ENCODE measurements at regions not wholly inside any gene's neighbourhood (a gene's known extent, or its start where the extent isn't known, plus 50 kb on each side); places are given as distances from the start of the nearest gene placed in this dataset.

GRCh38 chr13:47036294-47037008 lies 139.6 kb upstream of the HTR2A start:
- no peak overlapping the region for H3K4me3 Mint-ChIP-seq
- H3K9me3 Mint-ChIP-seq: no peaks in the 10 kb centered on the region
- H3K4me1 Mint-ChIP-seq (ENCODE audit: low read depth): no peaks in the 10 kb centered on the region
- intact Hi-C loops (cut with micrococcal nuclease): no loop called here
- CTCF ChIA-PET: no interaction called here
- peaks cover 25% of the 10 kb centered on the region for H3K27me3 Mint-ChIP-seq (ENCODE audit: low read depth)
- H3K27ac Mint-ChIP-seq: no peak overlapping the region
- DNase-seq: no peak
- no peaks in the 10 kb centered on the region for H3K36me3 Mint-ChIP-seq (ENCODE audit: low read depth)

- H3K27ac Mint-ChIP-seq: no peak overlapping the region
- no peak overlapping the region for H3K4me3 Mint-ChIP-seq
- H3K27me3 Mint-ChIP-seq (ENCODE audit: low read depth): peaks cover 24% of the 10 kb centered on the region
- H3K9me3 Mint-ChIP-seq: no peaks in the 10 kb centered on the region
- DNase-seq: no peak
- intact Hi-C loops (cut with micrococcal nuclease): no loop called here
- no peaks in the 10 kb centered on the region for H3K4me1 Mint-ChIP-seq (ENCODE audit: low read depth)
- no peaks in the 10 kb centered on the region for H3K36me3 Mint-ChIP-seq (ENCODE audit: low read depth)
- CTCF ChIA-PET: interaction anchor here (0.6 kb wide), 1 partner anchor 31 kb away, joined by 3 read pairs; no protein-coding TSS in a partner anchor
Observed at GRCh38 chr13:47033216-47033615, 136.4 kb upstream of the HTR2A start.

GRCh38 chr13:47027780-47028437 lies 131.1 kb upstream of the HTR2A start:
- DNase-seq: no peak
- H3K4me3 Mint-ChIP-seq: no peak overlapping the region

GRCh38 chr13:47025791-47026447 lies 129.1 kb upstream of the HTR2A start:
- DNase-seq: no peak
- Mint-ChIP-seq H3K4me1 (ENCODE audit: low read depth) (no peaks in the 10 kb centered on the region), H3K27ac (no peak overlapping the region), H3K36me3 (ENCODE audit: low read depth) (no peaks in the 10 kb centered on the region), H3K4me3 (no peak overlapping the region), H3K27me3 (ENCODE audit: low read depth) (peaks cover 5% of the 10 kb centered on the region), H3K9me3 (no peaks in the 10 kb centered on the region)
- CTCF ChIA-PET: interaction anchor here (0.6 kb wide), 1 partner anchor 35 kb away, joined by 3 read pairs; no protein-coding TSS in a partner anchor
- intact Hi-C loops (cut with micrococcal nuclease): no loop called here

More at GRCh38 chr13:47027780-47028437, 131.1 kb upstream of the HTR2A start:
- Mint-ChIP-seq H3K36me3 (ENCODE audit: low read depth) (no peaks in the 10 kb centered on the region), H3K27me3 (ENCODE audit: low read depth) (peaks cover 8% of the 10 kb centered on the region), H3K27ac (no peak overlapping the region), H3K9me3 (no peaks in the 10 kb centered on the region), H3K4me1 (ENCODE audit: low read depth) (no peaks in the 10 kb centered on the region)
- CTCF ChIA-PET: no interaction called here
- intact Hi-C loops (cut with micrococcal nuclease): no loop called here

- CTCF ChIA-PET: no interaction called here
- Mint-ChIP-seq H3K27ac (no peak overlapping the region), H3K4me3 (no peak overlapping the region), H3K4me1 (ENCODE audit: low read depth) (no peaks in the 10 kb centered on the region), H3K9me3 (peaks cover 3% of the 10 kb centered on the region), H3K27me3 (ENCODE audit: low read depth) (no peaks in the 10 kb centered on the region), H3K36me3 (ENCODE audit: low read depth) (no peaks in the 10 kb centered on the region)
- intact Hi-C loops (cut with micrococcal nuclease): no loop called here
- no peak for DNase-seq
Observed at GRCh38 chr13:47019977-47020376, 123.1 kb upstream of the HTR2A start.

DNA sequence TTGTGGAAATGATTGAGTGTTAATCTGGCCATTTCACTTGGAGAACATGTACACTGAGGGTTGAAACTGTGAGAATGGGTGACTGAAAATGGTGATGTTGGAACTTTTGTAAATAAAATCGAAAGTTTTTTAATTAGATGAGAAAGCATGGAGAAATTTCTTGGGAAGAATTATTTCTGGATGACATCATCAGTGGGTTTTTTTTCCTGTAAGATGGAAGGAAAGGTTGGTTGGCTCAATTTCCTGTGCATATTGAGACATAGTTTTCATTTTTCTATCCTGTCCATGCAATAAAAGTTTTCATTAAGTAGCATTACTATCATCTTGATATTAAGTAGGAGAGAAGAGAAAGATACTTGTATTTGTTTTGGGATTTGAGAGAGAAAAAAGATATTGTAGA lies 120.6 kb upstream of the HTR2A start:
- CTCF ChIA-PET: interaction anchor here (0.6 kb wide), 1 partner anchor 131 kb away, joined by 3 read pairs; no protein-coding TSS in a partner anchor
- no peak overlapping the region for H3K4me3 Mint-ChIP-seq
- H3K27ac Mint-ChIP-seq: no peak overlapping the region
- H3K27me3 Mint-ChIP-seq (ENCODE audit: low read depth): no peaks in the 10 kb centered on the region
- H3K36me3 Mint-ChIP-seq (ENCODE audit: low read depth): no peaks in the 10 kb centered on the region
- intact Hi-C loops (cut with micrococcal nuclease): no loop called here
- H3K4me1 Mint-ChIP-seq (ENCODE audit: low read depth): no peaks in the 10 kb centered on the region
- peaks cover 3% of the 10 kb centered on the region for H3K9me3 Mint-ChIP-seq
- no peak for DNase-seq

DNA sequence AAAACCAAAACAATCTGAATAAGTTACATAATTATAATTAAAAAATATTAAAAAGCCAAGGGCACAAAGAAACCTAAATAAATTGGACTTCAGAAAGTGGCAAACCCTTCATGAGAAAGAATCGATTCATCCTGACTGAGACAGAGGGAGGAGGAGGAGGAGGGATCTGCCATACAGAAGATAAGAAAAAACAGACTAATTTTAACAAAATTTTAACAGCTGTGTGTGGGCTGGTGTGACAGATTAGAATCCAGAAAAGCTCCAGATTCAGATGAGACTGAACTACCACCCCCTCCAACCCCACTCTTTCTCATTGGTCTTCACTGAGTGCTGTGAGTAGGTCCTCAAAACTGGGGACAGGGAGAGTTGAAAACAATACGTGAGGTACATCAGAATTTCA lies 111.5 kb upstream of the HTR2A start:
- H3K4me3 Mint-ChIP-seq: no peak overlapping the region
- no peaks in the 10 kb centered on the region for H3K9me3 Mint-ChIP-seq
- intact Hi-C loops (cut with micrococcal nuclease): no loop called here
- no peaks in the 10 kb centered on the region for H3K4me1 Mint-ChIP-seq (ENCODE audit: low read depth)
- peaks cover 10% of the 10 kb centered on the region for H3K27me3 Mint-ChIP-seq (ENCODE audit: low read depth)
- no peak overlapping the region for H3K27ac Mint-ChIP-seq
- CTCF ChIA-PET: no interaction called here
- no peaks in the 10 kb centered on the region for H3K36me3 Mint-ChIP-seq (ENCODE audit: low read depth)
- no peak for DNase-seq

- Mint-ChIP-seq H3K27me3 (ENCODE audit: low read depth) (peaks cover 10% of the 10 kb centered on the region), H3K27ac (no peak overlapping the region), H3K9me3 (no peaks in the 10 kb centered on the region), H3K4me3 (no peak overlapping the region), H3K4me1 (ENCODE audit: low read depth) (no peaks in the 10 kb centered on the region), H3K36me3 (ENCODE audit: low read depth) (no peaks in the 10 kb centered on the region)
- no peak for DNase-seq
- CTCF ChIA-PET: interaction anchor here (0.6 kb wide), 1 partner anchor 10 kb away, joined by 3 read pairs; no protein-coding TSS in a partner anchor
- intact Hi-C loops (cut with micrococcal nuclease): no loop called here
Observed at GRCh38 chr13:47005756-47006414, 109.0 kb upstream of the HTR2A start.

GRCh38 chr13:47004540-47004939 lies 107.7 kb upstream of the HTR2A start:
- no peak overlapping the region for H3K4me3 Mint-ChIP-seq
- H3K27me3 Mint-ChIP-seq (ENCODE audit: low read depth): peaks cover 16% of the 10 kb centered on the region
- DNase-seq: no peak
- CTCF ChIA-PET: no interaction called here
- H3K9me3 Mint-ChIP-seq: no peaks in the 10 kb centered on the region
- intact Hi-C loops (cut with micrococcal nuclease): no loop called here
- H3K36me3 Mint-ChIP-seq (ENCODE audit: low read depth): no peaks in the 10 kb centered on the region
- H3K4me1 Mint-ChIP-seq (ENCODE audit: low read depth): no peaks in the 10 kb centered on the region
- no peak overlapping the region for H3K27ac Mint-ChIP-seq

GRCh38 chr13:47004027-47004426 lies 107.2 kb upstream of the HTR2A start:
- H3K27ac Mint-ChIP-seq: no peak overlapping the region

GRCh38 chr13:47000165-47000564 lies 103.3 kb upstream of the HTR2A start:
- H3K27me3 Mint-ChIP-seq (ENCODE audit: low read depth): peaks cover 16% of the 10 kb centered on the region
- H3K9me3 Mint-ChIP-seq: no peaks in the 10 kb centered on the region
- intact Hi-C loops (cut with micrococcal nuclease): no loop called here
- H3K36me3 Mint-ChIP-seq (ENCODE audit: low read depth): no peaks in the 10 kb centered on the region
- no peak for DNase-seq
- CTCF ChIA-PET: interaction anchor here (1.0 kb wide), 1 partner anchor 106 kb away, joined by 3 read pairs; no protein-coding TSS in a partner anchor
- no peak overlapping the region for H3K27ac Mint-ChIP-seq
- H3K4me3 Mint-ChIP-seq: no peak overlapping the region
- no peaks in the 10 kb centered on the region for H3K4me1 Mint-ChIP-seq (ENCODE audit: low read depth)

More at GRCh38 chr13:47004027-47004426, 107.2 kb upstream of the HTR2A start:
- Mint-ChIP-seq H3K9me3 (no peaks in the 10 kb centered on the region), H3K4me1 (ENCODE audit: low read depth) (no peaks in the 10 kb centered on the region), H3K36me3 (ENCODE audit: low read depth) (no peaks in the 10 kb centered on the region), H3K4me3 (no peak overlapping the region), H3K27me3 (ENCODE audit: low read depth) (peaks cover 16% of the 10 kb centered on the region)
- intact Hi-C loops (cut with micrococcal nuclease): no loop called here
- no peak for DNase-seq
- CTCF ChIA-PET: no interaction called here

GRCh38 chr13:46996316-46997030 lies 99.6 kb upstream of the HTR2A start:
- Mint-ChIP-seq H3K4me3 (no peak overlapping the region), H3K27me3 (ENCODE audit: low read depth) (peaks cover 6% of the 10 kb centered on the region), H3K36me3 (ENCODE audit: low read depth) (no peaks in the 10 kb centered on the region), H3K27ac (no peak overlapping the region), H3K4me1 (ENCODE audit: low read depth) (no peaks in the 10 kb centered on the region), H3K9me3 (no peaks in the 10 kb centered on the region)
- no peak for DNase-seq
- CTCF ChIA-PET: interaction anchor here (1.1 kb wide), 1 partner anchor 13 kb away, joined by 4 read pairs; no protein-coding TSS in a partner anchor
- intact Hi-C loops (cut with micrococcal nuclease): no loop called here
